H9 (cell line): ENCODE measurements at regions not wholly inside any gene's neighbourhood (a gene's known extent, or its start where the extent isn't known, plus 50 kb on each side); places are given as distances from the start of the nearest gene placed in this dataset.

Experiments
- DNase-seq: peaks from one replicate; pipeline ENCODE4 v3.0.0-alpha.2; 2017
- H2AFZ ChIP-seq: one replicate; pipeline ENCODE4 v1.6.1; 2013; ENCODE audit warnings: mild to moderate bottlenecking, low read length, control low read depth, moderate library complexity
- H2AK5ac ChIP-seq: 2 replicates; pipeline ENCODE4 v1.6.1; 2013; ENCODE audit warnings: low read length, control low read depth, mixed read lengths; ENCODE audit not compliant: insufficient read length
- H2BK120ac ChIP-seq: one replicate; pipeline ENCODE4 v1.6.1; 2013; ENCODE audit warnings: low read depth, mild to moderate bottlenecking, low read length, control low read depth, inconsistent platforms; ENCODE audit not compliant: poor library complexity, severe bottlenecking
- H2BK12ac ChIP-seq: 2 replicates; pipeline ENCODE4 v1.6.1; 2013; ENCODE audit warnings: low read length, control low read depth, mixed read lengths, low read depth; ENCODE audit not compliant: insufficient read length
- H2BK15ac ChIP-seq: 2 replicates; pipeline ENCODE4 v1.6.1; 2013; ENCODE audit warnings: low read depth, low read length, control low read depth
- H2BK20ac ChIP-seq: one replicate; pipeline ENCODE4 v1.6.1; 2013; ENCODE audit warnings: low read depth, mild to moderate bottlenecking, low read length, control low read depth, inconsistent platforms; ENCODE audit not compliant: poor library complexity, severe bottlenecking
- H2BK5ac ChIP-seq: 2 replicates; pipeline ENCODE4 v1.6.1; 2013; ENCODE audit warnings: low read length, control low read depth, mixed read lengths; ENCODE audit not compliant: insufficient read length
- H3K14ac ChIP-seq: 2 replicates; pipeline ENCODE4 v1.6.1; 2013; ENCODE audit warnings: low read length, control low read depth; ENCODE audit not compliant: insufficient read depth
- H3K18ac ChIP-seq: 2 replicates; pipeline ENCODE4 v1.6.1; 2013; ENCODE audit warnings: low read depth, mild to moderate bottlenecking, mixed read lengths, low read length, control low read depth; ENCODE audit not compliant: insufficient read length
- H3K23ac ChIP-seq: 2 replicates; pipeline ENCODE4 v1.6.1; 2013; ENCODE audit warnings: low read length, control low read depth, mixed read lengths, low read depth; ENCODE audit not compliant: insufficient read length
- H3K23me2 ChIP-seq: 2 replicates; pipeline ENCODE4 v1.6.1; 2013; ENCODE audit warnings: low read depth, mild to moderate bottlenecking, mixed read lengths, low read length, control low read depth; ENCODE audit not compliant: insufficient read length, poor library complexity, severe bottlenecking
- H3K27ac ChIP-seq: 2 replicates; pipeline ENCODE4 v1.5.1; 2013; ENCODE audit warnings: low read length, control low read depth, mixed read lengths, low read depth; ENCODE audit not compliant: insufficient read length
- H3K27me3 ChIP-seq: 2 replicates; pipeline ENCODE4 v1.6.1; 2013; ENCODE audit warnings: low read length, control low read depth, inconsistent platforms; ENCODE audit not compliant: insufficient read depth
- H3K4ac ChIP-seq: 2 replicates; pipeline ENCODE4 v1.6.1; 2013; ENCODE audit warnings: low read depth, mild to moderate bottlenecking, control low read depth, inconsistent platforms, low read length, moderate library complexity
- H3K4me1 ChIP-seq: 2 replicates; pipeline ENCODE4 v1.6.1; 2013; ENCODE audit warnings: low read length, control low read depth, inconsistent platforms; ENCODE audit not compliant: insufficient read depth
- H3K4me2 ChIP-seq: 2 replicates; pipeline ENCODE4 v1.6.1; 2013; ENCODE audit warnings: low read length, control low read depth, mixed read lengths; ENCODE audit not compliant: insufficient read length, insufficient read depth
- H3K56ac ChIP-seq: 2 replicates; pipeline ENCODE4 v1.6.1; 2013; ENCODE audit warnings: low read depth, mild to moderate bottlenecking, mixed read lengths, low read length, control low read depth; ENCODE audit not compliant: insufficient read length
- H3K79me1 ChIP-seq: 2 replicates; pipeline ENCODE4 v1.6.1; 2013; ENCODE audit warnings: low read depth, mild to moderate bottlenecking, moderate library complexity, low read length, control low read depth, inconsistent platforms; ENCODE audit not compliant: insufficient read depth, poor library complexity, severe bottlenecking
- H3K79me2 ChIP-seq: 2 replicates; pipeline ENCODE4 v1.6.1; 2013; ENCODE audit warnings: low read length, control low read depth, inconsistent platforms; ENCODE audit not compliant: insufficient read depth
- H3K9ac ChIP-seq: 2 replicates; pipeline ENCODE4 v1.6.1; 2013; ENCODE audit warnings: low read length, control low read depth, mixed read lengths; ENCODE audit not compliant: insufficient read length; ENCODE audit errors: extremely low read depth
- H3K9me3 ChIP-seq: one replicate; pipeline ENCODE4 v1.6.1; 2013; ENCODE audit warnings: low read depth, low read length, inconsistent platforms; ENCODE audit not compliant: control insufficient read depth
- H3T11ph ChIP-seq: one replicate; pipeline ENCODE4 v1.6.1; 2013; ENCODE audit warnings: mild to moderate bottlenecking, low read length, control low read depth, inconsistent platforms
- H4K20me1 ChIP-seq: one replicate; pipeline ENCODE4 v1.6.1; 2013; ENCODE audit not compliant: control insufficient read depth, insufficient read length, insufficient read depth
- H4K5ac ChIP-seq: 2 replicates; pipeline ENCODE4 v1.6.1; 2013; ENCODE audit warnings: low read depth, mild to moderate bottlenecking, mixed read lengths, low read length, control low read depth; ENCODE audit not compliant: insufficient read length
- H4K8ac ChIP-seq: replicated peaks from 2 replicates; pipeline ENCODE4 v1.6.1; 2013; ENCODE audit warnings: low read length, control low read depth, mixed read lengths, low read depth; ENCODE audit not compliant: insufficient read length
- H4K91ac ChIP-seq: 2 replicates; pipeline ENCODE4 v1.6.1; 2013; ENCODE audit warnings: low read depth, mild to moderate bottlenecking, moderate library complexity, mixed read lengths, low read length, control low read depth; ENCODE audit not compliant: insufficient read length
- H3K27ac Mint-ChIP-seq, 3 experiments: 2 replicates in 2 of 3; 3 replicates in 1 of 3; pipeline ENCODE4 v1.8.0; 2020 to 2021; ENCODE audit warnings: mixed read lengths in 3 of 3, mild to moderate bottlenecking in 1 of 3, moderate library complexity in 1 of 3
- H3K27me3 Mint-ChIP-seq: 2 replicates; pipeline ENCODE4 v1.8.0; 2021; ENCODE audit warnings: low read depth, mild to moderate bottlenecking, moderate library complexity, mixed read lengths
- H3K36me3 Mint-ChIP-seq, 3 experiments: 2 replicates in 2 of 3; 3 replicates in 1 of 3; pipeline ENCODE4 v1.8.0; 2020 to 2021; ENCODE audit warnings: low read depth in 3 of 3, mixed read lengths in 3 of 3; ENCODE audit not compliant: insufficient read depth in 1 of 3
- H3K4me1 Mint-ChIP-seq, 2 experiments: 2 replicates each; pipeline ENCODE4 v1.8.0; 2020; ENCODE audit warnings: mixed read lengths in 2 of 2
- H3K4me3 Mint-ChIP-seq, 2 experiments: 2 replicates in 1 of 2; 3 replicates in 1 of 2; pipeline ENCODE4 v1.8.0; 2020 to 2021; ENCODE audit warnings: mild to moderate bottlenecking in 2 of 2, mixed read lengths in 2 of 2, moderate library complexity in 1 of 2
- H3K9me3 Mint-ChIP-seq, 2 experiments: 2 replicates in 1 of 2; 3 replicates in 1 of 2; pipeline ENCODE4 v1.8.0; 2020; ENCODE audit warnings: mild to moderate bottlenecking in 2 of 2, mixed read lengths in 2 of 2, moderate library complexity in 1 of 2
- CTCF ChIP-seq: fragments of 200-600 bp; sonication (generic); conservative IDR thresholded peaks from 3 replicates; pipeline ENCODE4 v1.8.0; 2021; ENCODE audit warnings: antibody characterized with exemption, mild to moderate bottlenecking

- H3K27me3 Mint-ChIP-seq, result no peaks in the 10 kb centered on the region
- no peak overlapping the region for H3K18ac ChIP-seq
Measured at GRCh38 chr6:114611696-114612095, 268.9 kb upstream of the HS3ST5 start.

More at GRCh38 chr6:114611696-114612095, 268.9 kb upstream of the HS3ST5 start:
- no peak for TF ChIP-seq CTCF
- Mint-ChIP-seq H3K27ac (no peak overlapping the region), H3K4me1 (0 out of 4 replicates have a peak, but pooled peaks cover 0 to 3% of the 10 kb centered on the region in 2 experiments), H3K9me3 (peaks cover 3% of the 10 kb centered on the region in 2 experiments; a peak in 4 of 5 replicates), H3K36me3 (no peaks in the 10 kb centered on the region; a peak in 1 of 7 replicates), H3K4me3 (no peak overlapping the region)
- Histone ChIP-seq H3T11ph (no peak overlapping the region), H2BK15ac (no peak overlapping the region), H2BK12ac (no peak overlapping the region), H4K8ac (no peak overlapping the region), H3K9ac (no peak overlapping the region), H3K27me3 (no peaks in the 10 kb centered on the region), H3K27ac (no peak overlapping the region), H3K4me1 (no peaks in the 10 kb centered on the region), H3K56ac (no peak overlapping the region), H3K79me2 (no peaks in the 10 kb centered on the region), H2BK5ac (no peak overlapping the region), H3K79me1 (no peaks in the 10 kb centered on the region), H2AFZ (no peak overlapping the region), H3K4me2 (no peak overlapping the region), H4K20me1 (no peaks in the 10 kb centered on the region), H2BK20ac (no peak overlapping the region), H3K14ac (no peak overlapping the region), H2AK5ac (no peak overlapping the region), H3K4ac (no peak overlapping the region), H3K23me2 (no peaks in the 10 kb centered on the region), H3K23ac (no peak overlapping the region), H4K91ac (no peak overlapping the region), H3K9me3 (no peaks in the 10 kb centered on the region), H2BK120ac (no peak overlapping the region), H4K5ac (no peak overlapping the region)
- DNase-seq, result no peak
